LNCaP clone FGC (cell line): ENCODE measurements at regions not wholly inside any gene's neighbourhood (a gene's known extent, or its start where the extent isn't known, plus 50 kb on each side); places are given as distances from the start of the nearest gene placed in this dataset.

Experiments used
- DNase-seq: peaks from one replicate; pipeline ENCODE4 v3.0.0-alpha.2; 2011; ENCODE audit warnings: low read depth
- H3K4me3 ChIP-seq: 2 replicates; pipeline ENCODE4 v1.5.1; 2011; ENCODE audit warnings: mild to moderate bottlenecking, low read depth, low read length, control low read depth
- TF ChIP-seq, protein P1 (sequence below): IDR thresholded peaks from 2 replicates; pipeline ENCODE4 v1.5.1; 2012; ENCODE audit warnings: mild to moderate bottlenecking; ENCODE audit not compliant: control insufficient read depth, insufficient read depth; ENCODE audit errors: extremely low read depth

DNA sequence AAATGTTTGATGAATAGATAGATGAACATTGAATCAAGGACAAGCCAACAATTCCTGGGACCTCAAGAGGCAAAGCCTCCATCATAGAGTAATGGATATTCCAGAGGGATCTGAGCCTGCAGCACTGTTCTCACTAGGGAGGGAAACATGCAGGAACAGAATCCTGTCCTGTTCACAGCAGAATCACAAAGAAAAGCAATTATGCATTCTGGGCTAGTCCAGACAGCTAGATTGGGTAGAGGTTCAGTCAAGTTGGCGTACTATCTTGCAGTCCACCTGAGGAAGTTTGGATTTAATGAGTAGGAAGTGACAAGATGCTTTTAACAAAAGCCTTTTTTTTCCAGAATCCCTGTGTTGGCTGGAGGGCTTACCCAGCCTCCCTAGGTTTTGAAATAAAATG, 314.5 kb upstream of the SEMA6D start:
- TF ChIP-seq, protein P1, sequence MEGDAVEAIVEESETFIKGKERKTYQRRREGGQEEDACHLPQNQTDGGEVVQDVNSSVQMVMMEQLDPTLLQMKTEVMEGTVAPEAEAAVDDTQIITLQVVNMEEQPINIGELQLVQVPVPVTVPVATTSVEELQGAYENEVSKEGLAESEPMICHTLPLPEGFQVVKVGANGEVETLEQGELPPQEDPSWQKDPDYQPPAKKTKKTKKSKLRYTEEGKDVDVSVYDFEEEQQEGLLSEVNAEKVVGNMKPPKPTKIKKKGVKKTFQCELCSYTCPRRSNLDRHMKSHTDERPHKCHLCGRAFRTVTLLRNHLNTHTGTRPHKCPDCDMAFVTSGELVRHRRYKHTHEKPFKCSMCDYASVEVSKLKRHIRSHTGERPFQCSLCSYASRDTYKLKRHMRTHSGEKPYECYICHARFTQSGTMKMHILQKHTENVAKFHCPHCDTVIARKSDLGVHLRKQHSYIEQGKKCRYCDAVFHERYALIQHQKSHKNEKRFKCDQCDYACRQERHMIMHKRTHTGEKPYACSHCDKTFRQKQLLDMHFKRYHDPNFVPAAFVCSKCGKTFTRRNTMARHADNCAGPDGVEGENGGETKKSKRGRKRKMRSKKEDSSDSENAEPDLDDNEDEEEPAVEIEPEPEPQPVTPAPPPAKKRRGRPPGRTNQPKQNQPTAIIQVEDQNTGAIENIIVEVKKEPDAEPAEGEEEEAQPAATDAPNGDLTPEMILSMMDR, result no peak
- no peak for DNase-seq
- H3K4me3 ChIP-seq, result no peak overlapping the region

DNA sequence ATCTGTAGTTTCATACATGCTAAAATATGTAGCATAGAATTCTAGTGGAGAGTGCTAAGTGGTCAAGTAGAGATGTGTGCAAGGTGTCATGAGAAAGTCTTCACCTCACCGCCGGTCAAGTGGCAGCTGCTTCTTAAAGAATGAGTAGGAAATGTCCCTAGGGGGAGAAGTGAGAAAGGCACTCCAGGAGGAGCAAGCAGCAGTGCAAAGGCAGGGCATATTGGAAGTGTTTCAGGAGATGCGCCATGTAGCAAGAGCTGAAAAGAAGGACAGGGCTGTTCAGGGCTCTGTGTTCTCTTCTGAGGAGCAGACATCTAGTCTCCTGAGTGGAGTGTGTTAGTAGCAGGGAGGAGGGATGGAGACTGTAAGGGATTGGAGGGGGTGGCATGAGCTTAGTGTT, 312.4 kb upstream of the SEMA6D start:
- H3K4me3 ChIP-seq, result no peak overlapping the region
- TF ChIP-seq, protein P1, result no peak
- no peak for DNase-seq

- no peak for DNase-seq
- H3K4me3 ChIP-seq, result no peak overlapping the region
- TF ChIP-seq, protein P1, result no peak
Measured at GRCh38 chr15:47405365-47406162, 311.7 kb upstream of the SEMA6D start.

GRCh38 chr15:47407692-47408091, 309.6 kb upstream of the SEMA6D start:
- TF ChIP-seq, protein P1, result no peak
- H3K4me3 ChIP-seq, result no peak overlapping the region
- DNase-seq, result no peak

GRCh38 chr15:47409038-47409437, 308.3 kb upstream of the SEMA6D start:
- H3K4me3 ChIP-seq, result no peak overlapping the region
- TF ChIP-seq, protein P1, result no peak
- no peak for DNase-seq

DNA sequence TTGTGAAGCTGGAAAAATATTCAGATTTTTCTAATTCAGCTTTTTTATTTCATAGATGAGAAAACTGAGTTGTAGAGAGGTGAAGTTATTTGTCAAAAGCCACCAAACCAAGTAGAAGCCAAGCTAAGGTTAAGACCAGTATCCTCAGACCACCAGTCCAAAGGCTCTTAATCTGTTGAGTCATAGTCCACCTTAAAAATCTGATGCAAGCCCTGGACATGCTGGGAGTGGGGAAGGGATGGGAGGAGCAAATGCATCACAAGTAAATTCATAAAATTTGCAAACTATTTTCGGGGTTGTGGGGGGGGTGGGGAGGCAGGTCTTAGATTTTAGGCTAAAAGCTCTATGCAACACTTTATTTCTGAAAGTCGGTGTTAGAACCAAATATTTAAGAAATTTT, 307.7 kb upstream of the SEMA6D start:
- no peak for DNase-seq
- TF ChIP-seq, protein P1, result no peak
- H3K4me3 ChIP-seq, result no peak overlapping the region

DNA sequence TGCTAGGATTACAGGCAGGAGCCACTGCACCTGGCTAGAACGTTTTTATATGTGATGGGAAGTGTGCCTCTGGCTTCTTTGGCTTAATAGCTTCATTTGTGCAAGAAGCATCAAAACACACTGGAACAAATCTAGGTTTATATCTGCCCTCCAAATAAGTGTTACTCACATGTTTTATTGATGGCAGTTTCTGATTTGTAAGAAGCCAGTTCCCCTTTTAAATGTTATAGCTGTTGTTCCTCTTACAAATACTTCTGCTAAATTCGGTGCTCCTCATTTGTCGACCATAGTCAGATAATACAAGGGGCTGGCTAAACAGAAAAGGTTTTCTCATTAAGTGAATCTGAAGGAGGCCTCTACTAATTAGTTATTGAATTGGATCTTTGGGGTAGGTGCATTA, 307.1 kb upstream of the SEMA6D start:
- H3K4me3 ChIP-seq, result no peak overlapping the region
- TF ChIP-seq, protein P1, result no peak
- DNase-seq, result no peak
